GM19468 (cell line): ENCODE measurements at regions not wholly inside any gene's neighbourhood (a gene's known extent, or its start where the extent isn't known, plus 50 kb on each side); places are given as distances from the start of the nearest gene placed in this dataset.

Experiments
- ATAC-seq: cut with Tn5 transposase; IDR thresholded peaks from one replicate; pipeline ENCODE4 v1.9.1; 2021; ENCODE audit warnings: mild to moderate bottlenecking, moderate library complexity, moderate number of reproducible peaks; ENCODE audit not compliant: unreplicated experiment; ENCODE audit errors: extremely low read depth

DNA sequence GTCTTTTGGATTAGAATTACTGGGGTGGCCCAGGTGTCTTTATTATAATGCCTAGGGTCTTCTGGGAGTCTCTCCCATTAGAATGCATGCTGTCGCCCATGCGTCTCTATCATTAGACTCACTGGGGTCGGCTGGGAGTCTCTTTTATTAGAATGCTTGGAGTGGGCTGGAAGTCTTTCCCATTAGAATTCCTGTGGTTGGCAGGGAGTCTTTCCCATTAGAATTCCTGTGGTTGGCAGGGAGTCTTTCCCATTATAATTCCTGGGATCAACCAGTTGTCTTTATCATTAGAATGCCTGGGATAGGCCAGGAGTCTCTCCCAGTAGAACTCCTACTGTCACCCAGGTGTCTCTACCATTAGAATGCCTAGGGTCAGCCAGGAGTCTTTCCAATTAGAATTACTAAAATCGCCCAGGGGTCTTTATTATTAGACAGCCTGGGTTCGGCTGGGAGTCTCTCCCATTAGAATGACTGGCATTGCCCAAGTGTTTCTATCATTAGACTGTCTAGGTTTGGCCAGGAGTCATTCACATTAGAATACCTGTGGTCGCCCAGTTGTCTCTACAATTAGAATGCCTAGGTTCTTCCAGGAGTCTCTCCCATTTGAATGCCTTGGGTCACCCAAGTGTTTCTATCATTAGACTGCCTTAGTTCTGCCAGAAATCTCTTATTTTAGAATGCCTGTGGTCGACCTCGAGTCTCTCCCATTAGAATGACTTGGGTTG lies 1558.5 kb downstream of the UQCRFS1 start:
- no peak for ATAC-seq

DNA sequence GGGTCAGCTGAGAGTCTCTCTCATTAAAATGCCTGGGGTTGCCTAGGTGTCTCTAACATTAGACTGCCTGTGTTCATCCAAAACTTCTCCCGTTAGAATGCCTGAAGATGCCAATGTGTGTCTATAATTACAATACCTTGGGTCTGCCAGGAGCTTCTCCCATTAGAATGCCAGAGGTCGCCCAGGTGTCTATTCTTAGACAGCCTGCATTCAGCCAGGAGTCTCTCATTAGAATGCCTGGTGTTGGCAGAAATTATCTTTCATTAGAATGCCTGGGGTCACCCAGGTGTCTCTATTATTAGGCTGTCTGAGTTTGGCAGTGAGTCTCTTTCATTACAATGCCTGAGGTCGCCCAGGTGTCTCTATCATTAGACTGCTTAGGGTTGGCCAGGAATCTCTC lies 1560.2 kb downstream of the UQCRFS1 start:
- ATAC-seq: no peak

DNA sequence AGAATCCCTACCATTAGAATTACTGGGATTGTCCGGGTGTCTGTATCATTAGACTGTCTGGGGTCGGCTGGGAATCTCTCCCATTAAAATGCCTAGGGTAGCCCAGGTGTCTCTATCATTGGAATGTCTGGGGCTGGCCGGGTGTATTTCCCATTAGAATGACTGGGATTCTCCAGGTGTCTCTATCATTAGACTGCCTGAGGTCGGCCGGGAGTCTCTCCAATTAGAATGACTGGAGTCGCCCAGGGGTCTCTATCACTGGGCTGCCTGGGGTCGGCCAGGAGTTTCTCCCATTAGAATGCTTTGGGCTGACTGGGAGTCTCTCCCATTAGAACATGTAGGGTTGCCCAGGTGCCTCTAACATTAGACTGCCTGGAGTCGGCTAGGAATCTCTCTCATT lies 1560.7 kb downstream of the UQCRFS1 start:
- ATAC-seq: no peak

DNA sequence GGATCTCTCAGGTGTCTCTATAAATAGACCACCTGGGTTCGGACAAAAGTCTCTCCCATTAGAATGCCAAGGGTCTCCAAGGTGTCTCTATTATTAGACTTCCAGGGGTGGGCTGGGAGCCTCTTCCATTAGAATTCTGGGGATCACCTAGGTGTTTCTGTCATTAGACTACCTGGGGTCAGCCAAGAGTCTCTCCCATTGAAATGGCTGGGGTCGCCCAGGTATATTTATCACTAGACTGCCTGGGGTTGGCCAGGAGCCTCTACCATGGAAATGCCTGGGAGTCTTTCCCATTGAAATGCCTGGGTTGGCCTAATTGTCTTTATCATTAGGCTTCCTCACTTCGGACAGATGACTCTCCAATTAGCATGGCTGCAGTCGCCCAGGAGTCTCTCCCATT lies 1565.5 kb downstream of the UQCRFS1 start:
- ATAC-seq: no peak

GRCh38 chr19:27635401-27635800 lies 1577.5 kb downstream of the UQCRFS1 start:
- no peak for ATAC-seq

DNA sequence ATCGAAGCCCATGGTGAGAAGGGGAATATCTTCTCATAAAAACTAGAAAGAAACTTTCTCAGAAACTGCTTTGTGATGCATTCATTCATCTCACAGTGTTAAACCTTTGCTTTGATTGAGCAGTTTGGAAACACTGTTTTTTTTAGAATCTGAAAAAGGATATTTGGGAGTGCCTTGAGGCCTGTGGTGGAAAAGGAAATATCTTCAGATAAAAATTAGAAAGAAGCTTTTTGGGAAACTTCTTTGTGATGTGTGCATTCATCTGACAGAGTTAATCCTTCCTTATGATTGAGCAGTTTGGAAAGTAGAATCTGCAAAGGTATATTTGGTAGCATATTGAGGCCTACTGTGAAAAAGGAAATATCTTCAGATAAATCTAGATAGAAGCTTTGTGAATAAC lies 1594.9 kb downstream of the UQCRFS1 start:
- no peak for ATAC-seq

DNA sequence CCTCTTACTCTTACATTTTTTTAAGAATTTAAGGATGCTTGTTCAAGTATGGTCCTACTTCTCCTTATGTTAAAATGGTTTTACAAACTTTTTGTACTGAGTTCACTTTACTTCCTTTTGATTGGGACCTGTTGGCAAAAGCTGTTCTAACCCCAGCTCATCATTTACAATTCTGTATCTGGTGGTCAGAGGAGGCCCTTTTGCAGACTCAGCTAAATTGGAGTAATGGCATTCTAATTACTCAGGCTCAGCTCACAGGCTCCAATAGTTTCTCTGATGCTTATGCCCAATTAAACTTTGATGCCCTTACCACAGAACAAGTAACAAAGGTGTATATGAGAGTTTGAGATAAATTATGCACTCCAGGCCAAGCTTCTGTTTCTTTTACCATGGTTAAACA lies 1632.0 kb downstream of the UQCRFS1 start:
- no peak for ATAC-seq
